Common myeloid progenitor, CD34-positive (primary cell): ENCODE measurements at regions not wholly inside any gene's neighbourhood (a gene's known extent, or its start where the extent isn't known, plus 50 kb on each side); places are given as distances from the start of the nearest gene placed in this dataset.

ENCODE experiments used
- CTCF ChIA-PET: fragments of 350-600 bp; sonication (Branson Sonifier 250); formaldehyde crosslinking; loops from one replicate; lab custom pipeline; 2021; ENCODE audit warnings: antibody characterized with exemption; lab: Charles Lee
- POLR2A ChIA-PET: fragments of 350-600 bp; sonication (Branson Sonifier 250); formaldehyde crosslinking; loops from one replicate; lab custom pipeline; 2021; ENCODE audit warnings: antibody characterized with exemption; lab: Charles Lee
- DNase-seq, 3 donors: peaks; one replicate each; pipeline versions ENCODE4 v3.0.0 to v3.0.0-alpha.2; 2013
- H3K27ac ChIP-seq, 2 experiments: 1 replicate in 1 of 2; 2 replicates in 1 of 2; pipeline ENCODE4 v1.7.0; 2013; ENCODE audit warnings: inconsistent platforms in 2 of 2, low read length in 2 of 2, mild to moderate bottlenecking in 2 of 2, low read depth in 1 of 2, moderate library complexity in 1 of 2; ENCODE audit not compliant: severe bottlenecking in 2 of 2, insufficient read depth in 1 of 2, poor library complexity in 1 of 2
- H3K27me3 ChIP-seq, 5 experiments: replicated peaks in 2 of 5; 1 replicate in 3 of 5; 2 replicates in 2 of 5; pipeline versions ENCODE4 v1.6.1 to v1.7.0; 2013; ENCODE audit warnings: low read length in 4 of 5, mild to moderate bottlenecking in 2 of 5, moderate library complexity in 2 of 5, inconsistent platforms in 1 of 5; ENCODE audit not compliant: insufficient read depth in 5 of 5, control insufficient read depth in 4 of 5
- H3K36me3 ChIP-seq, 4 experiments: 1 replicate in 2 of 4; 2 replicates in 2 of 4; pipeline versions ENCODE4 v1.6.1 to v1.7.0; 2013; ENCODE audit warnings: low read length in 3 of 4, control low read depth in 1 of 4, mild to moderate bottlenecking in 1 of 4; ENCODE audit not compliant: control insufficient read depth in 4 of 4, insufficient read depth in 4 of 4
- H3K4me1 ChIP-seq, 4 experiments: 1 replicate in 3 of 4; 2 replicates in 1 of 4; pipeline versions ENCODE4 v1.6.1 to v1.7.1; 2013; ENCODE audit warnings: low read length in 3 of 4, mild to moderate bottlenecking in 3 of 4, control low read depth in 1 of 4, inconsistent platforms in 1 of 4, moderate library complexity in 1 of 4; ENCODE audit not compliant: control insufficient read depth in 4 of 4, insufficient read depth in 4 of 4; ENCODE audit errors: control extremely low read depth in 1 of 4
- H3K4me3 ChIP-seq, 7 experiments: 1 replicate in 4 of 7; 2 replicates in 3 of 7; pipeline versions ENCODE4 v1.5.1 to v1.7.0; 2013; ENCODE audit warnings: mild to moderate bottlenecking in 7 of 7, low read length in 6 of 7, moderate library complexity in 6 of 7, inconsistent platforms in 2 of 7, low read depth in 2 of 7, control low read depth in 1 of 7; ENCODE audit not compliant: insufficient read depth in 4 of 7, control insufficient read depth in 1 of 7; ENCODE audit errors: extremely low read depth in 1 of 7
- H3K9me3 ChIP-seq, 5 experiments: 1 replicate in 4 of 5; 2 replicates in 1 of 5; pipeline versions ENCODE4 v1.6.1 to v1.7.1; 2013; ENCODE audit warnings: low read length in 4 of 5, mild to moderate bottlenecking in 2 of 5, inconsistent platforms in 1 of 5, low read depth in 1 of 5, moderate library complexity in 1 of 5; ENCODE audit not compliant: control insufficient read depth in 4 of 5, insufficient read depth in 2 of 5; ENCODE audit errors: control extremely low read depth in 1 of 5
- WGBS: methylation state at CpG from one replicate; pipeline ENCODE4 v1.1.5; 2013; ENCODE audit not compliant: insufficient coverage; 5-methylcytosine and 5-hydroxymethylcytosine counted together

DNA sequence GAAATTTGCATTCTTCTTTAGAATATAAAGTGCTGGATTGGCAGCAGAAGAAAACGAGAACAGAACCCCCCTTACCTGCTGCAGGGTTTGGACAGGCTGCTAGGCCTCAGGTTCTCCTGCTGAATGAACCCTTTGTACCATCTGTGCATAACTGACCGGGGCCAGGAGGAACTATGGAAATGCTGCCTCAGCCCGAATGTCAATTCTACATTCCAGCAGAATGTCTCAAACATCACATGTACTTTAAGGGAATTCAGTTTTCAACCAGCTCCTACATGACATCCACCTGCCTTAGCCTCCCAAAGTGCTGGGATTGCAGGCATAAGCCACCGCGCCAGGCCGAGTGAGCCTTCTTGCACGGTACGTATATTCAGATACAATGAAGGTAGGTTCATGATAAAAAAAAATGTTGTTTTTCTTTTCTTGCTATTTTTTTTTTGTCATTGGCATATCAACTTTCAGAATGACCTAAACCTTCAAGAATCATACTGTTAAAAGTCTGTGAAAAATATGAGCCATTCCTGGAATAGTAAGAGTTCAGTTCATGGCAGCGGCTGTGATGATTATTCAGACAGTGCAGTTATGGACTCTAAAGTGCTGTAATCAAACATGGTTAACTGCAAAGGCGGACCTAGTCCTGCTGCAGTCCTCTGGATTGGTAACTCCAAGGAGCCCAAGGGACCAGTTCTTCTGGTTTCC lies 84.4 kb upstream of the TNS3 start:
- Histone ChIP-seq H3K27ac (no peak overlapping the region), H3K9me3 (no peaks in the 10 kb centered on the region), H3K36me3 (no peaks in the 10 kb centered on the region), H3K27me3 (no peaks in the 10 kb centered on the region), H3K4me1 (peaks cover 0 to 22% (median 20%) of the 10 kb centered on the region in 4 experiments), H3K4me3 (no peak overlapping the region)
- ChIA-PET CTCF (no interaction called here), POLR2A (no interaction called here)
- DNase-seq: no peak
- WGBS: 98% methylated on average over 8 of the region's 10 CpGs

GRCh38 chr7:47664650-47665195 lies 82.8 kb upstream of the TNS3 start:
- no peaks in the 10 kb centered on the region for H3K9me3 ChIP-seq
- H3K4me3 ChIP-seq: no peak overlapping the region
- H3K27me3 ChIP-seq: no peaks in the 10 kb centered on the region
- no peaks in the 10 kb centered on the region for H3K36me3 ChIP-seq
- CTCF ChIA-PET: interaction anchor here (1.0 to 3.7 kb wide), 2 partner anchors 11 to 17 kb away, joined by 5 to 11 read pairs; no protein-coding TSS in a partner anchor
- POLR2A ChIA-PET: no interaction called here
- no peak overlapping the region for H3K27ac ChIP-seq
- no peak for DNase-seq
- WGBS: 89% methylated on average over 6 of the region's 7 CpGs
- peaks cover 0 to 9% (median 8%) of the 10 kb centered on the region in 4 experiments for H3K4me1 ChIP-seq

- 90% methylated on average over 1 of the region's 1 CpG for WGBS
- no peaks in the 10 kb centered on the region for H3K9me3 ChIP-seq
- CTCF ChIA-PET: interaction anchor here (0.6 to 3.7 kb wide), 2 partner anchors 10 to 229 kb away, joined by 3 to 11 read pairs; no protein-coding TSS in a partner anchor
- H3K4me3 ChIP-seq: no peak overlapping the region
- POLR2A ChIA-PET: interaction anchor here (0.6 kb wide), 1 partner anchor 111 kb away, joined by 3 read pairs; no protein-coding TSS in a partner anchor
- H3K27ac ChIP-seq: no peak overlapping the region
- H3K27me3 ChIP-seq: no peaks in the 10 kb centered on the region
- DNase-seq: no peak
- H3K36me3 ChIP-seq: no peaks in the 10 kb centered on the region
- H3K4me1 ChIP-seq: peaks cover 0 to under 1% (median 0%) of the 10 kb centered on the region in 4 experiments
Measured at GRCh38 chr7:47663851-47664250, 81.9 kb upstream of the TNS3 start.

DNA sequence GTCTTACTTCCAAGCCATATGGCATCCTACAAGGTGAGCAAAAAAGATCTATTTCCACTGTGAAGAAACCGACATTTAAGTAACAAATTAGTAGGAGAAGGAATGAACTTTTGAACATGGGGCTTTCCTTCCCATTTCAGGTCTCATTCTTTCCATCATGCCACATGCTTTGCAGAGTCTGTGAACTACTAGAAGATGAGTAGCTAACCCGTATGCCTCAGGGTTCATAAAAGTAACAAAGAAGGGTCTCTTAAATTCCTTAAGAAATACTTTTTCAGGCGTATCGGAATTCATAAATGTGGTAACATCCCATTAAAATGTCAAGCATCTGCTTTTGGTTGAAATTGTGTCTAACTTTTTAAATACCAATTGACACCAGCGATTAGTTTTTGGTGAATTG lies 81.3 kb upstream of the TNS3 start:
- no peak overlapping the region for H3K27ac ChIP-seq
- H3K27me3 ChIP-seq: no peaks in the 10 kb centered on the region
- POLR2A ChIA-PET: no interaction called here
- no peak overlapping the region for H3K4me3 ChIP-seq
- H3K9me3 ChIP-seq: no peaks in the 10 kb centered on the region
- CTCF ChIA-PET: interaction anchor here (2.1 to 3.7 kb wide), 2 partner anchors 9 to 15 kb away, joined by 7 to 11 read pairs; no protein-coding TSS in a partner anchor
- DNase-seq: no peak
- no peaks in the 10 kb centered on the region for H3K36me3 ChIP-seq
- H3K4me1 ChIP-seq: no peaks in the 10 kb centered on the region
- 100% methylated on average over 1 of the region's 5 CpGs for WGBS

- no peaks in the 10 kb centered on the region for H3K36me3 ChIP-seq
- H3K27ac ChIP-seq: no peak overlapping the region
- H3K4me1 ChIP-seq: no peaks in the 10 kb centered on the region
- DNase-seq: no peak
- 89% methylated on average over 2 of the region's 7 CpGs for WGBS
- ChIA-PET CTCF (interaction anchor here (1.1 to 2.1 kb wide), 2 partner anchors 9 to 13 kb away, joined by 3 to 7 read pairs; no protein-coding TSS in a partner anchor), POLR2A (no interaction called here)
- no peak overlapping the region for H3K4me3 ChIP-seq
- no peaks in the 10 kb centered on the region for H3K9me3 ChIP-seq
- H3K27me3 ChIP-seq: no peaks in the 10 kb centered on the region
Measured at GRCh38 chr7:47661051-47661714, 79.3 kb upstream of the TNS3 start.

DNA sequence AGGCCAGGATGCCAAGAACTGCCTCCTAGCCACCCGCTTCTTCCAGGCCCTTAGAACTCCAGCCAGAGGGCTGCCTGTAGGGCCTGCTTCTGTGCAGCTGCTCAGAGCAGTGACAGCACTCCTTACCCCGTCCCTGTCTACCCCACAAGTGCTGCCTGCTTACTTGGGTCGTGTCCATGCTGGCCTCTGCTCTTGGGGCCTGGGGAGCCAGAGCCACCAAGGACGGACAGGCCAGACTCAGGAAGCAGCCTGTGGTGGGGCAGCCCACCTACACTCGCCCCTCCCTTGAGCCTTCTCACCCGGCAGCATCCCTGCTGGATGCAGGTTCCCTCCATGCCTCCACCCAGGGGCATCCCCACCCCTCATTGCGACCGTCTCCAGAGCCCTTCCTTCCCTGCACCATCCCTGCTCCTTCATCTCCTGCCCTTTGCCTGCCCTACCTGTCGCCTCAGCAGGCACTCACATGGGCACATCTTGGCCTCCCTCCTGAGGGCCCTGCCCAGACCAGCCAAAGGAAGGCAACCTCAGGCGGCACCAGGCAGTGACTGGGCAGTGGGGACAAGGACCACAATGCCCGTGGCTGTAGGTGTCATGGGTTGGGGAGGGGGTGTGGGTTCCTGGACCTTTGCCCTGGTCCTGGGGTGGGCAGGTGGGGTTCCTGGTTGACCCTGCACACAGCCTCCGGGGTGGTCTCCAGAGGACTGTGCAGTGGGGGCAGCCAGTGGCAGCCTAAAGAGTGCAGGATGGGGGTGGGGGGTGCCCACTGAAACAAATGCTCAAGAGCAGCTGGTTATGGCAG lies 78.0 kb upstream of the TNS3 start:
- H3K4me1 ChIP-seq: no peaks in the 10 kb centered on the region
- CTCF ChIA-PET: interaction anchor here (1.4 to 1.9 kb wide), 2 partner anchors 9 to 25 kb away, joined by 3 to 6 read pairs; no protein-coding TSS in a partner anchor
- H3K4me3 ChIP-seq: no peak overlapping the region
- no peaks in the 10 kb centered on the region for H3K9me3 ChIP-seq
- no peak overlapping the region for H3K27ac ChIP-seq
- H3K36me3 ChIP-seq: no peaks in the 10 kb centered on the region
- POLR2A ChIA-PET: no interaction called here
- no peak for DNase-seq
- WGBS: 97% methylated on average over 7 of the region's 12 CpGs
- no peaks in the 10 kb centered on the region for H3K27me3 ChIP-seq
